WTC11 (cell line): ENCODE measurements at regions not wholly inside any gene's neighbourhood (a gene's known extent, or its start where the extent isn't known, plus 50 kb on each side); places are given as distances from the start of the nearest gene placed in this dataset.

Source experiments
- ATAC-seq: fragments of 200-7000 bp; cut with Tn5 transposase; 2 replicates; pipeline ENCODE4 v1.10.0; 2021; ENCODE audit warnings: mild to moderate bottlenecking, moderate library complexity
- CTCF ChIA-PET: fragments of 300-600 bp; sonication (Branson Sonifier 250); formaldehyde crosslinking; loops from one replicate; lab custom pipeline; 2021; ENCODE audit warnings: antibody characterized with exemption; lab: Charles Lee
- POLR2A ChIA-PET: fragments of 350-600 bp; sonication (Branson Sonifier 250); formaldehyde crosslinking; loops from one replicate; lab custom pipeline; 2021; ENCODE audit warnings: antibody characterized with exemption; lab: Charles Lee
- DNase-seq: peaks from one replicate; pipeline ENCODE4 v3.0.0; 2021; ENCODE audit warnings: low spot score
- H3K27ac Mint-ChIP-seq: 2 replicates; pipeline ENCODE4 v1.8.0; 2021; ENCODE audit warnings: mixed read lengths
- H3K27me3 Mint-ChIP-seq: 2 replicates; pipeline ENCODE4 v1.8.0; 2021; ENCODE audit warnings: low read depth, mild to moderate bottlenecking, moderate library complexity, mixed read lengths
- H3K36me3 Mint-ChIP-seq: 2 replicates; pipeline ENCODE4 v1.8.0; 2021; ENCODE audit warnings: mixed read lengths
- H3K4me1 Mint-ChIP-seq: 2 replicates; pipeline ENCODE4 v1.8.0; 2022; ENCODE audit warnings: mixed read lengths
- H3K4me3 Mint-ChIP-seq: 2 replicates; pipeline ENCODE4 v1.8.0; 2021; ENCODE audit warnings: mild to moderate bottlenecking, moderate library complexity, mixed read lengths
- H3K9me3 Mint-ChIP-seq: 2 replicates; pipeline ENCODE4 v1.8.0; 2021; ENCODE audit warnings: mixed read lengths
- CBFB ChIP-seq: sonication (generic); formaldehyde crosslinking; IDR thresholded peaks from 2 replicates; pipeline ENCODE4 v1.8.1; 2022; ENCODE audit warnings: mild to moderate bottlenecking, low read depth, missing genetic modification reagents
- CREM ChIP-seq: sonication (generic); formaldehyde crosslinking; IDR thresholded peaks from 2 replicates; pipeline ENCODE4 v1.8.1; 2022; ENCODE audit warnings: mild to moderate bottlenecking, missing genetic modification reagents, moderate library complexity
- ERG ChIP-seq: fragments of 250-450 bp; sonication (Bioruptor Pico); IDR thresholded peaks from 2 replicates; pipeline ENCODE4 v1.8.0; 2021; ENCODE audit warnings: mild to moderate bottlenecking
- GABPB1 ChIP-seq: sonication (generic); formaldehyde crosslinking; IDR thresholded peaks from 2 replicates; pipeline ENCODE4 v1.8.1; 2023; ENCODE audit warnings: mild to moderate bottlenecking, missing genetic modification reagents
- HMGA2 ChIP-seq: fragments of 250-450 bp; sonication (Bioruptor Pico); IDR thresholded peaks from 2 replicates; pipeline ENCODE4 v1.4.0; 2021; ENCODE audit warnings: mild to moderate bottlenecking, moderate library complexity
- OVOL2 ChIP-seq: fragments of 250-450 bp; sonication (Bioruptor Pico); IDR thresholded peaks from 2 replicates; pipeline ENCODE4 v1.9.0; 2021; ENCODE audit warnings: mild to moderate bottlenecking, borderline replicate concordance
- PRRX2 ChIP-seq: fragments of 250-450 bp; sonication (Bioruptor Pico); IDR thresholded peaks from 2 replicates; pipeline ENCODE4 v1.8.0; 2021; ENCODE audit warnings: mild to moderate bottlenecking
- RELA ChIP-seq: sonication (generic); formaldehyde crosslinking; IDR thresholded peaks from 2 replicates; pipeline ENCODE4 v1.8.1; 2022; ENCODE audit warnings: missing genetic modification reagents, mild to moderate bottlenecking, borderline replicate concordance
- TEAD1 ChIP-seq: sonication (generic); formaldehyde crosslinking; IDR thresholded peaks from 2 replicates; pipeline ENCODE4 v1.8.0; 2022; ENCODE audit warnings: mild to moderate bottlenecking, missing genetic modification reagents
- TEAD4 ChIP-seq: sonication (generic); formaldehyde crosslinking; IDR thresholded peaks from 2 replicates; pipeline ENCODE4 v1.8.0; 2022; ENCODE audit warnings: mild to moderate bottlenecking, missing genetic modification reagents
- TP53 ChIP-seq: sonication (generic); formaldehyde crosslinking; IDR thresholded peaks from 2 replicates; pipeline ENCODE4 v1.8.1; 2023; ENCODE audit warnings: mild to moderate bottlenecking, missing genetic modification reagents
- USF1 ChIP-seq: sonication (generic); formaldehyde crosslinking; IDR thresholded peaks from 2 replicates; pipeline ENCODE4 v1.8.0; 2022; ENCODE audit warnings: mild to moderate bottlenecking, missing genetic modification reagents
- ZBTB21 ChIP-seq: sonication (generic); formaldehyde crosslinking; IDR thresholded peaks from 2 replicates; pipeline ENCODE4 v1.8.1; 2023; ENCODE audit warnings: mild to moderate bottlenecking, missing genetic modification reagents, borderline replicate concordance
- ZNF138 ChIP-seq: sonication (generic); formaldehyde crosslinking; conservative IDR thresholded peaks from 2 replicates; pipeline ENCODE4 v1.8.1; 2022; ENCODE audit warnings: mild to moderate bottlenecking, moderate library complexity, missing genetic modification reagents
- ZNF281 ChIP-seq: sonication (generic); formaldehyde crosslinking; IDR thresholded peaks from 2 replicates; pipeline ENCODE4 v1.8.0; 2023; ENCODE audit warnings: mild to moderate bottlenecking, missing genetic modification reagents
- ZNF317 ChIP-seq: sonication (generic); formaldehyde crosslinking; IDR thresholded peaks from 2 replicates; pipeline ENCODE4 v1.8.1; 2023; ENCODE audit warnings: low read depth, mild to moderate bottlenecking, moderate library complexity, missing genetic modification reagents, borderline replicate concordance
- ZNF396 ChIP-seq: fragments of 250-450 bp; sonication (Bioruptor Pico); IDR thresholded peaks from 2 replicates; pipeline ENCODE4 v1.8.0; 2021; ENCODE audit warnings: mild to moderate bottlenecking, moderate library complexity, borderline replicate concordance
- ZNF423 ChIP-seq: fragments of 250-450 bp; sonication (Bioruptor Pico); IDR thresholded peaks from 2 replicates; pipeline ENCODE4 v2.1.2; 2022; ENCODE audit warnings: mild to moderate bottlenecking, moderate library complexity
- ZNF532 ChIP-seq: fragments of 250-450 bp; sonication (Bioruptor Pico); IDR thresholded peaks from 2 replicates; pipeline ENCODE4 v1.9.0; 2021; ENCODE audit warnings: mild to moderate bottlenecking, borderline replicate concordance
- ZNF671 ChIP-seq: fragments of 250-450 bp; sonication (Bioruptor Pico); IDR thresholded peaks from 2 replicates; pipeline ENCODE4 v1.8.0; 2021; ENCODE audit warnings: mild to moderate bottlenecking

GRCh38 chr18:5068851-5069250, 128.2 kb downstream of the AKAIN1 start:
- TF ChIP-seq ZBTB21 (no peak), ZNF281 (CRISPR knock-in tag) (no peak), TP53 (no peak), OVOL2 (no peak), CREM (CRISPR knock-in tag) (no peak), USF1 (CRISPR knock-in tag) (no peak), HMGA2 (no peak), CBFB (no peak), GABPB1 (CRISPR knock-in tag) (no peak), ZNF396 (CRISPR knock-in tag) (no peak), ZNF532 (CRISPR knock-in tag) (no peak), ZNF138 (CRISPR knock-in tag) (no peak), ZNF423 (CRISPR knock-in tag) (no peak), TEAD4 (CRISPR knock-in tag) (no peak), ERG (CRISPR knock-in tag) (no peak), ZNF317 (CRISPR knock-in tag) (no peak), TEAD1 (CRISPR knock-in tag) (no peak), RELA (CRISPR knock-in tag) (no peak), ZNF671 (CRISPR knock-in tag) (no peak), PRRX2 (CRISPR knock-in tag) (no peak)
- Mint-ChIP-seq H3K9me3 (no peaks in the 10 kb centered on the region; the same call in 1 of the 2 replicates), H3K4me3 (no peak overlapping the region), H3K27ac (no peak overlapping the region), H3K4me1 (no peaks in the 10 kb centered on the region), H3K36me3 (no peaks in the 10 kb centered on the region), H3K27me3 (no peaks in the 10 kb centered on the region)
- ChIA-PET CTCF (no interaction called here), POLR2A (no interaction called here)
- ATAC-seq (no peak), DNase-seq (no peak)
